IPS DF 6.9 (cell line): ENCODE measurements at regions not wholly inside any gene's neighbourhood (a gene's known extent, or its start where the extent isn't known, plus 50 kb on each side); places are given as distances from the start of the nearest gene placed in this dataset.
"Not testable (repeated sequence)": the region's sequence is repeated elsewhere in the genome, so short reads cannot be mapped to it uniquely, and the experiment has no call there.

ENCODE experiments used
- DNase-seq: peaks from one replicate; pipeline ENCODE4 v3.0.0-alpha.2; 2013; ENCODE audit warnings: low read depth, low spot score
- H3K27ac ChIP-seq: one replicate; pipeline ENCODE4 v1.5.1; 2013; ENCODE audit warnings: low read length, control low read depth
- H3K27me3 ChIP-seq: 2 replicates; pipeline ENCODE4 v1.6.1; 2013; ENCODE audit warnings: mild to moderate bottlenecking, low read length; ENCODE audit not compliant: control insufficient read depth, insufficient read depth
- H3K36me3 ChIP-seq: 2 replicates; pipeline ENCODE4 v1.6.1; 2013; ENCODE audit warnings: low read length; ENCODE audit not compliant: control insufficient read depth, insufficient read depth
- H3K4me1 ChIP-seq: 2 replicates; pipeline ENCODE4 v1.6.1; 2013; ENCODE audit warnings: low read length; ENCODE audit not compliant: control insufficient read depth, insufficient read depth
- H3K4me3 ChIP-seq: 2 replicates; pipeline ENCODE4 v1.5.1; 2013; ENCODE audit warnings: mild to moderate bottlenecking, low read length
- H3K9me3 ChIP-seq: 2 replicates; pipeline ENCODE4 v1.6.1; 2013; ENCODE audit warnings: low read length, inconsistent platforms; ENCODE audit not compliant: control insufficient read depth, insufficient read depth
- WGBS: extraction: QIAGEN DNeasy Blood & Tissue Kit; methylation state at CpG from one replicate; pipeline ENCODE4 v1.1.7; 2013; ENCODE audit warnings: mixed read lengths, missing lambda C conversion rate; ENCODE audit not compliant: insufficient read length, insufficient coverage; 5-methylcytosine and 5-hydroxymethylcytosine counted together

DNA sequence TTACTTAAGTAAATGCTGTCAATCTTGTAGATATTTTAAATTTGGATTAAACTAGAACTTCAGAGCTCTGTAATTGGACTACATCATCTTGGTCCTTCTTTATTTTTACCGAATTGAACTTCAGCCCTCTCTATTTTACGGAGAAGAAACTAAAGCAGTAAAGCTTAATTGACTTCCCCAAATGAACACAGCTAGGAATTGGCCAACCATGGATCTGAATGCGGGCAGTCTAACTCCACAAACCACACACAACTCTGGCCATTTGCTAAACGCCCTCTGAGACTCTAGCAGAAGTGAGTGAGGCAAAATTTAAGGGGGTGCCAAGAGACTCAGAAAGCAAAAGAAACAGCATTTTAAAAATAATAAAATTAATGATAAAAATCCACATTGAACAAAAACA, 86.3 kb upstream of the KCTD1 start:
- H3K27ac ChIP-seq, result no peak overlapping the region
- no peak overlapping the region for H3K4me3 ChIP-seq
- DNase-seq, result no peak
- H3K4me1 ChIP-seq, result no peaks in the 10 kb centered on the region
- no peaks in the 10 kb centered on the region for H3K27me3 ChIP-seq
- no CpG with 5 or more reads among the region's 4 CpGs for WGBS
- H3K36me3 ChIP-seq, result no peaks in the 10 kb centered on the region
- H3K9me3 ChIP-seq, result no peaks in the 10 kb centered on the region

DNA sequence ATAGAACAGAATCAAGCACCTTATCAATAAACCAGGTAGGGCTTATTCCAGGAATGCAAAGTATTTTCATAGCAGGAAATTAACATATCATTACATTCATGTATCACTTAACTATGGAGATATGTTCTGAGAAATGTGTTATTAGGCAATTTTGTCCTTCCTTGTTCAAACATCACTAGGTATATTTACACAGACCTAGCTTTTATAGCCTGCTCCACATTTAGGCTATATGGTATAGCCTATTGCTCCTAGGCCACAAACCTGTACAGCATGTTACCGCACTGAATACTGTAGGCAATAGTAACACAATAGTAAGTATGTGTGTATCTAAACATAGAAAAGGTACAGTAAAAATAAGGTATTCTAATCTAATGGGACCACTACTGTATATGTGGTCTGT, 82.8 kb upstream of the KCTD1 start:
- no peak for DNase-seq
- WGBS, result no CpG with 5 or more reads among the region's 1 CpG
- Histone ChIP-seq H3K4me3 (no peak overlapping the region), H3K27ac (no peak overlapping the region), H3K9me3 (no peaks in the 10 kb centered on the region; the same call in 1 of the 2 replicates), H3K36me3 (no peaks in the 10 kb centered on the region), H3K4me1 (no peaks in the 10 kb centered on the region), H3K27me3 (no peaks in the 10 kb centered on the region)

DNA sequence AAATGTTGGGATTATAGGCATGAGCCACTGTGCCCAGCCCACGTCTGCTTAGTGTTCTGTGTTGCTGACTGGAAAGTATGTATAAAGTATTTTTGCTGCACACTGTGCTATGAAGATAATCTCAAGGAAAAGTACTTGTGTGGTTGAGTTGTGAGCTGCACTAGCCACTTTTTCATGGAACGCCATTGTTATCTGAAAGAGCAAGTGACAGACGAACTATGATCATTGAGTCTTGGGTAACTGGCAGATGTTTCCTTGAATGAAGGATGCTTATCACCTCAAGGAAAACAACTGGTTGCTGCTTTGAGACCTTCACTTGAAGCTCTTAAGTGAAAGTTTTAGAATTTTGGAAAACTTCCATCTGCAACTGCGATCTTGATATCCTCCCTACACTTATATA, 82.2 kb upstream of the KCTD1 start:
- H3K36me3 ChIP-seq, result no peaks in the 10 kb centered on the region
- no peaks in the 10 kb centered on the region; the same call in 1 of the 2 replicates for H3K9me3 ChIP-seq
- no peak overlapping the region for H3K27ac ChIP-seq
- DNase-seq, result no peak
- H3K27me3 ChIP-seq, result no peaks in the 10 kb centered on the region
- no CpG with 5 or more reads among the region's 4 CpGs for WGBS
- H3K4me3 ChIP-seq, result no peak overlapping the region
- no peaks in the 10 kb centered on the region for H3K4me1 ChIP-seq

DNA sequence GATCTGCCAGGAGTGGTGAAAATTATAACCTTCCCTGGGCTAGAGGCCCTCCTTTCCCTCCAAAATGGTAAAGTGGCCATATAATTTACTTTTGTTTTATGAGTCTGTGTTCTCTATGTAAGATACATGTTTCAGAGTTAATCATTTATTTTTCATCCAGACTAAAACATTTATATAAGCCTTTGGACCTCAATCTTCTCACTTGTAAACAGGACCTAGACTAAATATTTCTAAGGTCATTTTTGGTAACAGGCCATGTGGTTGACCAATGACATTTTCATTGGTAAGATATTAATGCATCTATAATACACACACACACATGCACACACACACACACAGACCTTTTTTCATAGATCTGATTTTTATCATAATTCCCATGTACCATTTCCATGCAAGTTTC, 79.7 kb upstream of the KCTD1 start:
- Histone ChIP-seq H3K4me3 (no peak overlapping the region), H3K36me3 (no peaks in the 10 kb centered on the region), H3K27ac (no peak overlapping the region), H3K27me3 (no peaks in the 10 kb centered on the region), H3K4me1 (no peaks in the 10 kb centered on the region), H3K9me3 (no peaks in the 10 kb centered on the region; the same call in 1 of the 2 replicates)
- DNase-seq, result no peak

DNA sequence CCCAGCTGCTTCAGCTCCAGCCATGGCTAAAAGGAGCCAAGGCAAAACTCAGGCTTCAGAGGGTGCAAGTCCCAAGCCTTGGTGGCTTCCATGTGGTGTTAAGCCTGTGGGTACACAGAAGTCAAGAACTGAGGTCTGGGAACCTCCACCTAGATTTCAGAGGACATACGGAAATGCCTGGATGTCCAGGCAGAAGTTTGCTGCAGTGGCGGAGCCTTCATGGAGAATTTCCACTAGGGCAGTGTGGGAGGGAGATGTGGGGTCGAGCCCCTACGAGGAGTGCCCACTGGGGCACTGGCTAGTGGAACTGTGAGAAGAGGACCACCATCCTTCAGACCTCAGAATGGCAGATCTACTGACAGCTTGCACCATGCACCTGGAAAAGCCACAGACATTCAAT, 76.1 kb upstream of the KCTD1 start:
- no peaks in the 10 kb centered on the region for H3K4me1 ChIP-seq
- no peaks in the 10 kb centered on the region for H3K36me3 ChIP-seq
- H3K9me3 ChIP-seq, result no peaks in the 10 kb centered on the region; the same call in 1 of the 2 replicates
- no peak for DNase-seq
- no peak overlapping the region for H3K27ac ChIP-seq
- H3K4me3 ChIP-seq, result no peak overlapping the region
- H3K27me3 ChIP-seq, result no peaks in the 10 kb centered on the region
- no CpG with 5 or more reads among the region's 4 CpGs for WGBS

DNA sequence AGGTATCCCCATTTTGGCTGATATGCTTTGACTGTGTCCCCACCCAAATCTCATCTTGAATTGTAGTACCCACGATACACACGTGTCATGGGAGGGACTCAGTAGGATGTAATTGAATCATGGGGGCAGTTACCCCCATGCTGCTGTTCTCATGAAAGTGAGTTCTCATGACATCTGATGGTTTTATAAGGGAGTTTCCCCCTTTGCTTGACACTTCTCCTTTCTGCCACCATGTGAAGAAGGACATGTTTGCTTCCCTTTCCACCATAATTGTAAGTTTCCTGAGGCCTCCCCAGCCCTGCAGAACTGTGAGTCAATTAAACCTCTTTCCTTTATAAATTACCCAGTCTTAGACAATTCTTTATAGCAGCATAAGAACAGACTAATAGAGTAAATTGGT, 75.0 kb upstream of the KCTD1 start:
- not testable (repeated sequence) for H3K36me3 ChIP-seq, H3K4me1 ChIP-seq, H3K4me3 ChIP-seq, H3K27ac ChIP-seq, H3K27me3 ChIP-seq, DNase-seq, H3K9me3 ChIP-seq
- WGBS, result no CpG with 5 or more reads among the region's 2 CpGs

DNA sequence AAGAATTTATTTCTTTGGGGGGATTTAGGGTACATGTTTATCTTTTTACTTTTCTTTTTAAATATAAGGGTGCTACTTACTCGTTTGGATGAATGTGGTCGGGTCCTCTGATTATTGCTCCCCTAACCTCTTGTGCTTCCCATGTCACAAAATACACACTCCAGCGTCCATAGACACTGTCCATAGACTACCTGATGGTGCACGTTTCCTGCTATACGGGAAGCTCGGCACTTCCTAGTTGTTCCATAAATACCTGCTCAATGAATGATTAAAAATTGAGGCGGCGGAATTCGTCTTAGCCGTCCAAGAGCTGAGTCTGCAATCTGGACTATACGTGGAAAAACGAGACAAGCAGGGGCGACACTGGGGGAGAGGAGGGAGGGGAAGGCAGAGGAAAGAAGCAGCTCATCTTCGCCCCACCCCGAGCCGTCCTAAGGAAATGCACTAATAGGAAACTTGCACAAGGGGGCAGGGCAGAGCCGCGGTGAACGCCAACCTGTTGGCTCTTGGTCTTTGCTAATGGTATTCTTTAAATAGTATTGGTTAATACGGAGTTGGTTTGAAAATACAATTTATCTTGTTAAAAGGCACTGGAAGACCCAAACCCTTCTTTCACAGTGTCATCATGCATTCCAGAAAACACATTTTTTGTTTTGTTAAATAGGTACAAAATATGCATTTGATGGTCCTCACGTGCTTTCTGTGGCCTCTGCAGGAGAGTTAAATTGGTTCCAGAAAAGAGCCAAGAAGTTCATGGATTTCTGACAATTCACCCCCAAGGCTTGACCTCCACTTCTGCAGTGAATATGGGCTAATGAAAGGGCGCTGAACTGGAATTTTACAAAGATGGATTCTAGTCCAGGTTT, 73.0 kb upstream of the KCTD1 start:
- Histone ChIP-seq H3K9me3 (no peaks in the 10 kb centered on the region; the same call in 1 of the 2 replicates), H3K4me3 (no peak overlapping the region), H3K4me1 (no peaks in the 10 kb centered on the region), H3K27me3 (no peaks in the 10 kb centered on the region), H3K36me3 (no peaks in the 10 kb centered on the region), H3K27ac (no peak overlapping the region)
- DNase-seq, result peak; percentile 50
- no CpG with 5 or more reads among the region's 22 CpGs for WGBS

DNA sequence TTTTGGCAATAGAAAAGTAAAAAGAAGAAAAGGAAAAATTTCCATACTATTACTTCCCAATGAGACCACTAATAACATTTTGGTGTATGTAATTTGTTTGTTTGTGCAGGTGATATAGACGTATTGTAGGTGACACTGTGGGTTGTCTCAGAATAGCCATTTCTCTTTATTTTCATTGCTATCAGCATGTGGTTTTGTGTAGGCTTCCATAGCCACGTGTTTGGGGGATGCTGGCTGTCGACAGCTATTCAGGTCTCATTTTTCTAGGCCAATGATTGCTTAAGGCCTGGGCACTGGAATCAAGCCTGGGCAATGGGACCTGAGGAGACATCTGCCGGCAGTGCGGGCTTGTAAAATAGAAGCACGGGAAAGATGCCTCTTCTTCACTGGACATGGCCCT, 71.0 kb upstream of the KCTD1 start:
- no CpG with 5 or more reads among the region's 6 CpGs for WGBS
- Histone ChIP-seq H3K9me3 (no peaks in the 10 kb centered on the region), H3K27me3 (no peaks in the 10 kb centered on the region), H3K36me3 (no peaks in the 10 kb centered on the region), H3K27ac (no peak overlapping the region), H3K4me1 (no peaks in the 10 kb centered on the region), H3K4me3 (no peak overlapping the region)
- no peak for DNase-seq

DNA sequence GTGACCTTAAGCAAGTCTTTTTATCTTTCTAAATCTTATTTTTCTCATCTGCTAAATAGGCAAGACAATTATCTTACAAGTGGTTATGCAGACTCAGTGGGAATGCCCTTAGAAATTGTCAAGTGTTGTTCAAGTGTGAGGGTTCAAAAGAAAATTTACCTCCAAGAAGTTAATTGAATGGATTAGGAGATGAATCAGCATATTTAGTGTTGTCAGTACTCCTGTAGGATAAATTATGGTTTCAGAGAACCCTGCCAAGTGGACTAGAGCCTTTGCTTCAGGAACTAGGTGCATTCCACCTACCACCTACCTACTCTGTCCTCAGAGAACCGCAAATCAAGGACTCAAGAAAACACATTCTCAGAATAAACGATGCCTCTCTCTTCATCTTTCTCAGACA, 69.8 kb upstream of the KCTD1 start:
- H3K4me1 ChIP-seq, result 0 out of 2 replicates have a peak, but pooled peaks cover 2% of the 10 kb centered on the region
- H3K36me3 ChIP-seq, result no peaks in the 10 kb centered on the region
- H3K9me3 ChIP-seq, result no peaks in the 10 kb centered on the region
- H3K4me3 ChIP-seq, result no peak overlapping the region
- H3K27me3 ChIP-seq, result no peaks in the 10 kb centered on the region
- DNase-seq, result no peak
- H3K27ac ChIP-seq, result no peak overlapping the region
- no CpG with 5 or more reads among the region's 2 CpGs for WGBS

DNA sequence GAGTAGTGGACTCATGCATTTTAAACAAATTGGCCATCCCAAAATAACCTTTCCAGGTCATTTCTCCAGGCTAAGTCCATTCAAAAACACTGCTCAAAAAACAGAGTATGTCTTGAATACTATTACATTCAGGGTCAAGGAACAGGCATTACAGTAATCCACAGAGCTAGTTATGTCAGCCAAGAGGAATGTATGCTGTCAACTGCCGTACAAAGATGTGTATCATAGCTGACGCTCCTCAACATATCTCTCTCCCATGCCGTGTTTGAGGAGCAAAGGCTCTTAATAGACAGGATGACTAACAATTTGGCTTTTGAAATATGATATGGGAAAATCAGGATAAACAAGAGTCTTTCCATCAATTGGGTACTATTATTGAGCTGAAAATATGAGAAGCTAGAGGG, 68.8 kb upstream of the KCTD1 start:
- Histone ChIP-seq H3K9me3 (no peaks in the 10 kb centered on the region), H3K4me3 (no peak overlapping the region), H3K27ac (no peak overlapping the region), H3K27me3 (no peaks in the 10 kb centered on the region), H3K4me1 (0 out of 2 replicates have a peak, but pooled peaks cover 2% of the 10 kb centered on the region), H3K36me3 (no peaks in the 10 kb centered on the region)
- DNase-seq, result no peak
- WGBS, result no CpG with 5 or more reads among the region's 3 CpGs

DNA sequence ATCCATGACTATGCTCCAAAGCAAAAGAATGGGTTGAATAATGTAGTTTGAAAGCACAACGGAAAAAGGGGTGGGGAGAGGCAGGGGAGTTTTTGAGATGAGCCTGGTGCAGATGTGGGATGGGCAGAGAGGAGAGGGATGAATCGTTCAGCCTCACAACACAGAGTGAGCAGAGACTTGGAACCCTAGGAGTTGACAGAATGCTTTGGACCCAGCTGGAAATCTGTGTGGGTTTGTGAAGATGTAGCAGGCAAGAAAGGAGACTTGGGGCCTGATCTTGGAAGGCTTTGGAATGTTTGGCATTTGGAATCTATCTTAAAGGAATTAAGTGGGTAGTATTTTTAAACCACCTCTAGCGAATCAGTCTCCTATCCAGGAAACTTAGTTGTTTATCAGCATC, 66.0 kb upstream of the KCTD1 start:
- no peaks in the 10 kb centered on the region for H3K9me3 ChIP-seq
- WGBS, result no CpG with 5 or more reads among the region's 3 CpGs
- no peak for DNase-seq
- H3K27ac ChIP-seq, result no peak overlapping the region
- no peak overlapping the region for H3K4me3 ChIP-seq
- 0 out of 2 replicates have a peak, but pooled peaks cover 2% of the 10 kb centered on the region for H3K4me1 ChIP-seq
- H3K27me3 ChIP-seq, result no peaks in the 10 kb centered on the region
- H3K36me3 ChIP-seq, result no peaks in the 10 kb centered on the region
